Middle frontal gyrus (tissue), 1 donor: ENCODE measurements at regions not wholly inside any gene's neighbourhood (a gene's known extent, or its start where the extent isn't known, plus 50 kb on each side); places are given as distances from the start of the nearest gene placed in this dataset.
"Not testable (repeated sequence)": the region's sequence is repeated elsewhere in the genome, so short reads cannot be mapped to it uniquely, and the experiment has no call there.

Experiments
- DNase-seq: peaks from one replicate; pipeline ENCODE4 v3.0.0-alpha.2; 2015; ENCODE audit warnings: low spot score; ENCODE audit errors: extremely low spot score

GRCh38 chr10:53664282-53665019, 891.9 kb upstream of the MBL2 start:
- DNase-seq = no peak

GRCh38 chr10:53650794-53651193, 878.2 kb upstream of the MBL2 start:
- DNase-seq = no peak

GRCh38 chr10:53647221-53647620, 874.6 kb upstream of the MBL2 start:
- not testable (repeated sequence) for DNase-seq

- no peak for DNase-seq
Measured at GRCh38 chr10:53646525-53646924, 873.9 kb upstream of the MBL2 start.

GRCh38 chr10:53645951-53646350, 873.4 kb upstream of the MBL2 start:
- no peak for DNase-seq

- DNase-seq = no peak
Measured at GRCh38 chr10:53638006-53638405, 865.4 kb upstream of the MBL2 start.

GRCh38 chr10:53624722-53625121, 852.1 kb upstream of the MBL2 start:
- DNase-seq = no peak

GRCh38 chr10:53622201-53622600, 849.6 kb upstream of the MBL2 start:
- no peak for DNase-seq

GRCh38 chr10:53619671-53620070, 847.1 kb upstream of the MBL2 start:
- DNase-seq = no peak

GRCh38 chr10:53607691-53608090, 835.1 kb upstream of the MBL2 start:
- no peak for DNase-seq

- DNase-seq = no peak
Measured at GRCh38 chr10:53606981-53607380, 834.4 kb upstream of the MBL2 start.

GRCh38 chr10:53601260-53601875, 828.8 kb upstream of the MBL2 start:
- DNase-seq = no peak

- no peak for DNase-seq
Measured at GRCh38 chr10:53598914-53599313, 826.3 kb upstream of the MBL2 start.

GRCh38 chr10:53597835-53598251, 825.3 kb upstream of the MBL2 start:
- DNase-seq = no peak

- DNase-seq = no peak
Measured at GRCh38 chr10:53580465-53580864, 807.9 kb upstream of the MBL2 start.

- DNase-seq = no peak
Measured at GRCh38 chr10:53579773-53580172, 807.2 kb upstream of the MBL2 start.

GRCh38 chr10:53574024-53574423, 801.4 kb upstream of the MBL2 start:
- DNase-seq = no peak

- DNase-seq = no peak
Measured at GRCh38 chr10:53573498-53573897, 800.9 kb upstream of the MBL2 start.

- DNase-seq = no peak
Measured at GRCh38 chr10:53572799-53573198, 800.2 kb upstream of the MBL2 start.

- DNase-seq = no peak
Measured at GRCh38 chr10:53570221-53570620, 797.6 kb upstream of the MBL2 start.

- DNase-seq = no peak
Measured at GRCh38 chr10:53569455-53569854, 796.9 kb upstream of the MBL2 start.

GRCh38 chr10:53548664-53549063, 776.1 kb upstream of the MBL2 start:
- no peak for DNase-seq

GRCh38 chr10:53547364-53547763, 774.8 kb upstream of the MBL2 start:
- DNase-seq = no peak
